Ishikawa (cell line): ENCODE measurements at regions not wholly inside any gene's neighbourhood (a gene's known extent, or its start where the extent isn't known, plus 50 kb on each side); places are given as distances from the start of the nearest gene placed in this dataset.

Experiments
- CEBPB ChIP-seq: IDR thresholded peaks from 2 replicates; pipeline ENCODE4 v1.6.1; 2012
- CREB1 ChIP-seq: IDR thresholded peaks from 2 replicates; pipeline ENCODE4 v1.6.1; 2012; ENCODE audit warnings: low read depth
- EGR1 ChIP-seq: IDR thresholded peaks from 2 replicates; pipeline ENCODE4 v1.6.1; 2012
- EP300 ChIP-seq: IDR thresholded peaks from 2 replicates; pipeline ENCODE4 v1.6.1; 2012; ENCODE audit warnings: borderline replicate concordance
- FOXM1 ChIP-seq: IDR thresholded peaks from 2 replicates; pipeline ENCODE4 v1.6.1; 2012; ENCODE audit warnings: low read depth, borderline replicate concordance
- NFIC ChIP-seq: IDR thresholded peaks from 2 replicates; pipeline ENCODE4 v1.6.1; 2012
- RAD21 ChIP-seq: IDR thresholded peaks from 2 replicates; pipeline ENCODE4 v1.6.1; 2012; ENCODE audit warnings: low read depth
- REST ChIP-seq: IDR thresholded peaks from 2 replicates; pipeline ENCODE4 v1.6.1; 2012; ENCODE audit warnings: low read depth, mild to moderate bottlenecking
- TAF1 ChIP-seq: IDR thresholded peaks from 2 replicates; pipeline ENCODE4 v1.6.1; 2012; ENCODE audit warnings: low read depth, mild to moderate bottlenecking
- TCF12 ChIP-seq: IDR thresholded peaks from 2 replicates; pipeline ENCODE4 v1.6.1; 2012; ENCODE audit warnings: low read depth
- TEAD4 ChIP-seq: IDR thresholded peaks from 2 replicates; pipeline ENCODE4 v1.6.1; 2012
- USF1 ChIP-seq: IDR thresholded peaks from 2 replicates; pipeline ENCODE4 v1.6.1; 2012
- YY1 ChIP-seq: IDR thresholded peaks from 2 replicates; pipeline ENCODE4 v1.6.1; 2012; ENCODE audit warnings: low read depth
- ZBTB7A ChIP-seq: IDR thresholded peaks from 2 replicates; pipeline ENCODE4 v1.6.1; 2012; ENCODE audit warnings: low read depth
- TF ChIP-seq, protein P1 (sequence below): IDR thresholded peaks from 2 replicates; pipeline ENCODE4 v1.6.1; 2012

DNA sequence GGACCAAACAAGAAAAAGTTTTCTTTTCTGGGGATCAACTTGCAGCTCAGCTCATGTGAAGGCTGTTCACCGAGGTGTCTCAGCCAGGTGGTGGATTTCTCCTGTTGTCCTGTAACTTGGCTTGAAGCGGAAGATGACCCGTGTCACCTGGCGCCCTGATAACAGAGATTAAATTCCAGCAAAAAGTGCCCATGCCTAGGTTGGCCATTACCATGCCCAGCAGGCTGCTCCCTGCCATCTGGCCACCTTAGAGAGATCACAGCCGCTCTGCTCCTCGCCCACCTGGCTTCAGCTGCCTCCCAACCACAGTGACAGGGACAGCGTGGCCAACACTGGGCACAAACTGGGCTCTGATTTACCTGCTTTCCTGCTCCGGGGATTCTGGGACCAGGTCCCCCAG is 149.5 kb downstream of the ZBTB18 start:
- TF ChIP-seq TCF12, result no peak
- no peak for TF ChIP-seq FOXM1
- TF ChIP-seq, protein P1, sequence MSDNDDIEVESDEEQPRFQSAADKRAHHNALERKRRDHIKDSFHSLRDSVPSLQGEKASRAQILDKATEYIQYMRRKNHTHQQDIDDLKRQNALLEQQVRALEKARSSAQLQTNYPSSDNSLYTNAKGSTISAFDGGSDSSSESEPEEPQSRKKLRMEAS, result no peak
- TF ChIP-seq CEBPB, result no peak
- no peak for TF ChIP-seq RAD21
- TF ChIP-seq ZBTB7A, result no peak
- no peak for TF ChIP-seq NFIC
- no peak for TF ChIP-seq EP300
- TF ChIP-seq USF1, result no peak

DNA sequence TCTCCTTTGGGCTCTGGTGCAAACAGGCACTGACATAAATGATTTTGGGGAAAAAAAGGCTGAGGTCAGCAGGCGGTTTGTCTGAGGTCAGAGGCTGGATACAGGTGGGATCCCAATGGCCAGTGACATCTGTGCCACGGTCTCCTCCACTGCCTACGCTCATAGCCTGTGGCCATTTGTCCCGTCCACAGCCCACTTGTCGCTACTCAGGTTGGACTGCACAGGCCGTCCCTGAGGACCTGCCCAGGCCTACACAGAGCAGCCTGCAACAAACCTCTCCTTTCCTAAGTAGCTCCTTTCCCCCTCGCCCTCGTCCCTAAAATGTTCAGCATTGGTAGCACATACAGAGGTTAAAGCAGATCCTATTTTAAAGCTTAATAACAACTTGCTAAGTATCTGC is 150.7 kb downstream of the ZBTB18 start:
- TF ChIP-seq TAF1 (no peak), CEBPB (no peak), EGR1 (no peak), TEAD4 (no peak), FOXM1 (no peak), TCF12 (no peak), CREB1 (no peak), USF1 (no peak)
- TF ChIP-seq, protein P1, result no peak

DNA sequence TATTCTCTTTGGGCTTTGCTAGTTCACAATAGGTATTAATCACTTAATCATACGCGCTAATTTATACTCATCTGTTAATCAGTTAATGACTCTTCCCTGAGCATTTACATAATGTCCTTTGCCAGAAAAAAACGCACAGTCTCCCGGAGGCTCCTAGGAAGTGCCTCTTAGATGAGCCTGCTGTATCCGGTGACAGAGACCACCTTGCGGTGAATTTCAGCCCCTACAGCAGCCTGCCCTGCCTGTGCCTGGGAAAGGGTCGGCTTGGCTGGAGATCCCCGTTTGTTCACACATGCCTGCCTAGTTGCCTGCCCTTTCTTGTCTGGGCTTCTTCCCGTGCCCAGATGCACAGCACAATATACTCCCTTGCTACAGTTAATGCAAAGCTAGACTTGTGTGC is 152.9 kb downstream of the ZBTB18 start:
- TF ChIP-seq CREB1 (no peak), YY1 (no peak), TCF12 (no peak), NFIC (no peak), FOXM1 (no peak), EP300 (no peak), RAD21 (no peak), TEAD4 (no peak), CEBPB (no peak), ZBTB7A (no peak), TAF1 (no peak), USF1 (no peak), EGR1 (no peak), REST (no peak)
- TF ChIP-seq, protein P1, result no peak

DNA sequence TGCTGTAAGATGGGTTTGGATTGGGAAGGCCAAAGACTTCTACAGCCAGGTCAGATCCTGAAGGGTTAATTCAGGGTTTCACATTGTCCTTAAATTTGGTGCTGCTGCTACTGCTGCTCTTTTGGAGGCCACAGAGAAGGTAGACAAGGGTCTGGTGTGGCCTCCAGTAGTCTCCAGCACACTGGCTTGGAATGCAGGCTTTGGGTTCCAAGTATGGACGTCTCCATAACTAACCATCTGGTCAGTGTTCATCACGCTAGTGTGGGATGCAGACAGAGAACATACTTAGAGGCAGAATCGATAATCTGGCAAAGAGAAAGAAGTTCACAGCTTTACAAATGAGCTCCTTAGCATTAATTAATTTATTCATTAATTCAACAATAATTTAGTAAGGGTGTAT is 154.1 kb downstream of the ZBTB18 start:
- no peak for TF ChIP-seq TEAD4
- no peak for TF ChIP-seq TCF12
- TF ChIP-seq FOXM1, result no peak
- no peak for TF ChIP-seq REST
- no peak for TF ChIP-seq NFIC
- no peak for TF ChIP-seq ZBTB7A
- no peak for TF ChIP-seq USF1
- no peak for TF ChIP-seq YY1
- TF ChIP-seq EGR1, result no peak
- TF ChIP-seq CREB1, result no peak

GRCh38 chr1:244205906-244206305 is 154.8 kb downstream of the ZBTB18 start:
- TF ChIP-seq NFIC (no peak), ZBTB7A (no peak), REST (no peak), TEAD4 (no peak), FOXM1 (no peak), RAD21 (no peak), YY1 (no peak), CREB1 (no peak)
- TF ChIP-seq, protein P1, result no peak
